Esophagus mucosa (tissue), 1 donor: ENCODE measurements at regions not wholly inside any gene's neighbourhood (a gene's known extent, or its start where the extent isn't known, plus 50 kb on each side); places are given as distances from the start of the nearest gene placed in this dataset.
A peak's percentile ranks its signal among the peaks of the same experiment; 100 is the strongest.

Source experiments
- ATAC-seq: fragments of 200-7000 bp; cut with Tn5 transposase; one replicate; pipeline ENCODE4 v1.9.1; 2020
- donor health status: DM: yes; HTN: yes; CAD: no.

DNA sequence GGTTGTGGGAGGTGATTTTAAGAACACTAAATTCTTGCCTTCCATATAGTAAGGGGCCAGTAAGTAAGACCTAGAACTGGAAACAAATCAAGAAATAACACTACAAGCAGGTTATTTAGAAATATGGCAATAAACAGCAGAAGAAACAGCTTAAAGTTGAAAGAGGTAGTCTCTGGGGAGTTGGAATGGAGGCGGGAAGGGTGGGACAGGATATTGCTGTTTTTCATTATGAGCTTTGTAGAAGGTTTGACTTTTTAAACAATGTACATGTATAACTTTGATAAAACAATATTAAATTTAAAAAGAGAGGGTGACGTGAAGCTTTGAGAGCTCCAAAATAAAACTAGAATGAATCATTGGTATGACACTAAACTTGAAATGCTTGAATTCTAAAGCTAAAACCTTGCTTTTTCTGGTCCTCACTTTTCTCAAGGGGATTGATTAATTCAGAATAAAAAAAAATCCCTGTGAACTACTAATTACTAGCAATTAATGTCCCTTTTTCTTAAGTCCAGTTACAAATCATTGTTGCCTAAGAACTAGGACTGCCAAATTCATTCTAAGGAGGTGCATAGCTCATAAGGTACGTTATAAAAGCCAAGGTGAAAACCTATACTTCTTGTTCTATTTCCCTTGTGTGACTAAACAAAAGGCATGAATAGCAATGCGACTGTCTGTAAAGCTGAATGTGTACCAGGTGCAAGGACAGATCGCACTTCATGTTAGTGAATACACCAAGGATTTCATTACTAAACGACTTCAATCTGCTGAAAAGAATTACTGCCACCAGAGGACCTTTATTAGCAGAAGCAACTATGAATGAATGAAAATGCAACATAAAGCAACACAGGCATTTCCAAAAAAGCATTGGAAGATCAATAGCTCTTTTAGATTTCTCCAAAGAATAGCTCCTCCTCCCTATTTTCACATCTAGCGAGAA, 177.5 kb downstream of the RBM43 start:
- no peak for ATAC-seq

DNA sequence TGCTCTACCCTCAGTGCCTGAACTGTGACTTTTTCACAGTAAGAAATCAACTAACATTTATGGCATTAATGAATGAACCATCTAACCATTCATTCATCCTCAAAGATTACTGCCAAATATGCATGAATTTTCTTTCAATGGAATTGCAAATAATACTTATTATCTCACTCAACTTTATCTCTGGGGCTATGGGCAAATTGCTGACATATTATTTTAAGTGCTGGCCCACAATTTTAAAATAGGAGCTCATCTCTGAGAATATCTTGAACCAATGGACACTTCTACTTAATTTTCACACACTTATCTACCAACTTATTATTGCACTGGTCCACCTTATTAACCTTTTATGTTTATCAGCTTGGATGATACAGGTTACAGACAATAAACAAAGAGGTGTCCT, 182.8 kb downstream of the RBM43 start:
- no peak for ATAC-seq

DNA sequence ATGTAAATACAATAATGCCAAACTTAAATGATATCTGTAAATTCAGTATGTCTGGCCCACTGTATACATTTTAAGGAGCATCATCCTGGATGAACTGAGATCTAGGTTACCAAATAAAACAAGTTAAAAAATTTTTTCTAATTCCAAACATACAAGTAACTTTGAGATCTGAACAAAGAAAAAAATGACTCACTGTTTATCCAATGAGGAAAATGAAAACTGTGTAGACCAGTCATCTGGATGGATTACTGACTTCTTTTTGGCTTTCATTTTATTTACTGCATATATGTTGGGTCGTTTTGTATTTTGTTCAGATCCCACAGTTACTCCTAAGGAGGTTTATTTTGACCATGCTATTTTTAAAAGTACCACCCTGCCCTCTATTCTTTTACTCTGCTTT, 189.8 kb downstream of the RBM43 start:
- no peak for ATAC-seq

DNA sequence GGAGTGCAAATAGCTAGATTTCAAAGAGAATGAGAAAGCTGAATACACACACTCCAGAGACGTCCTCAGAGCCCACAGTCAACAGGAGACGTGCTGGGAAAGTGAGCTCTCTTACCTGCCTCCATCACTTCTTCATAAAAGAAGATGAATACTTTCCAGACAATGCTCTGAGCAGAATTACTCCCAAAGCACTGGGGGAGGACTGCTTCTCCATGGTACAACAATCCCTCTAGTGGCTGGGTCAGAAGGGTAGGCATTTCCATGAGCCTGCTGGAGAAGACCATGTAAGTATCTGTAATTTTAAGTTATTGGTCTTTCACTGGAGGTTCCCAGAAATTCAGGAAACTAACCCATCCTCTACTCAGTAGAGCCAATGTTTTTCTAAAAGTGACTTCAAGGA, 190.3 kb downstream of the RBM43 start:
- no peak for ATAC-seq

DNA sequence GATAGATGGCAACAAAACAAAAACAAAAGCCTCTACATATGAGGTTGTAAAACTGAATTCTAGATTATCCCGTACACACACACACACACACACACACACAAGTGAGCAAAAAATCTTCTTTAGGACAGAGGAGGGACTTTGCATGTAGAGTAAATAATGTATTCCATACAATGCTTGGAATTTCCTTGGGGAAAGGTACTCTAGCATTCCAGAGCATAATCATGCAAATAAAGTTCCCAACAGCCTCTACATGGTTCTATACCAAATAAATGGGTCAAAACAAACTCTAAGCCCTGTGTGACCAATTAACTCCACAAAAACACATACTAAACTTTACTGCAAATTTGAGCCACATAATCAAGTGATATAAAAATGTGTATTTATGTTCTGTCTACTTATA, 191.4 kb downstream of the RBM43 start:
- no peak for ATAC-seq

DNA sequence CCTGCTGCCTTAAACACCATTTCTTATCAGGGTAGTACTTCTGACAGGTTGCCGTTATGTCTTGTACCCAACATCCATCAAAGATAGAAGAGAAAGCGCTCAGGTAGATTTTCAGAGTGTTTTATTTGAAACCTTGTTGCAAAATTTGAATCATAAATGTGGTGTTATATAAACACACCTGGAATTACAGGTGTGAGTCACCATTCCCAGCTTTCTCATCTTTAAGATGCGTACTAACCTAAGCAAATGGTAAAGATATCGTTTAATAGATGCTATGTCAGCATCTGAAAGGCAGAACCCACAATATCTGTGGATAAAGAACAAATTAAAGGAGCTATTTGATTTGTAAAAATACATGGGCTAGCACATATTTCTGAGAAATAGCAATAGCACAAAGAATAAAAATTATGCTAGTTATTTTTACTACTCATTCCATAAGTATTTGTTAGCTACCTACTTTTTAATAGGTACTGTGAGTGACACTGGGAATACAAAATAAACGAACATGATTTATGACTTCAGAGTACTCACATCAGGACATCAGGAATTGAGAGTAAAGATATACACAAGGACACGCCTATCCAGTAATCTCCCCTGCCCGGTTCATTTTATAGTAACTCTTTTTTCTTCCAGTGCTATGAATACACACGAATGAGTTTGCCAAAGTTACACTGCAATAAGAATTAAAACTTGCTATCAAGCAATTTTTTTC, 193.8 kb downstream of the RBM43 start:
- ATAC-seq = no peak

DNA sequence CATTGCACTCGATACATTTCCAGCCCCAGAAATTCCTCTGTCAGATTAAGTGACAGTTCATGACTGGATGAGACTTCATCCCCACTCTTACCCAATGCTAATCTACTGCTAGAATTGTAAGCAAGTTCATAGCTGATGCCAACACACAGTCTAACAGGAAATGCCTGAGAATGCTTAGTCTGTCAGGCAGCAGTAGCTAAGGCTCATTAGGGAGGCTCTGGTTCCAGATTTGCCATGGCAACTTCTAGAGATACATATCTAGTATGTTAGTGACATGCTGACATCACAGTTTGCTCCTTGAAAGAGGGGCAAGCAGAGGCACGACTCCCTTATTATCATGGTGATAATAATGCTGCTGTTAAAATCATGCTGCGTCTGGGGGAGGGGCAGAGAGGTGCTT, 198.4 kb downstream of the RBM43 start:
- ATAC-seq = peak; percentile 48

DNA sequence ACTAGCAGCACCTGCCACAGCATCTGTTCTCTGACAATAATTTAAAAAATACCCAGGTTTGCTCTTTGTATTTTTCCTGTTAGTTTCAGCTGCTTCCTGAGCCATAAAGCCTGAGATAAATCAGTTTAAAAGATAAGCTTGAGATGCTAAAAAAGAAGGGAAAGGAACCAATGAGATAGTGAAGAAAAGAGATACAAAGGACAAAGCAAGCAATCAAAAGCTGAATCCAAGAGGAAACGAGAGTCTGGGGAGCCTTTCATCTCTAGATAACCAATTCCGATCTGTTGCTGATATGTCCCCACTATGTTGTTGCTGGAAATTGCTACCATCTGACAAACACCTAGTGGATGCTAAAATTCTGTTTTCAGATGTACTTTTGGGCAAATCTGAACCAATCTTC, 201.4 kb downstream of the RBM43 start:
- ATAC-seq = no peak

DNA sequence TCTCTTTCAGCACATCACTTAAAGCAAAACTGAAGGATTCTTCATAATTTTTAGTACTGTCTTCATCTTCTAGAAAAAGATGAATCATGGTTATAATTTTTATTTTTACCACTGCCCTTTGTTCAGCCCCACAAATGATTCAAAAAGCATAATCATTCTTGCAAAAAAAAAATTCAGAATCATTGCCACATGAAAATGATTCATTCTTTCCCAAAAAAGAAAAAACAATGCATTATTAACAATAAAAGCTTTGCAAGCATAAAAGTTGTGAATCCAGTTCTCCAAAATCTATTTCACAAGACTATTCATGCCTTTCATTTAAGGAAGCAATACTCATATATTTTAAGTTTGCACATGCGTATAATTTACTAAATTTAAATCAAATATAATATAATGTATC, 204.8 kb downstream of the RBM43 start:
- peak; percentile 44 for ATAC-seq

DNA sequence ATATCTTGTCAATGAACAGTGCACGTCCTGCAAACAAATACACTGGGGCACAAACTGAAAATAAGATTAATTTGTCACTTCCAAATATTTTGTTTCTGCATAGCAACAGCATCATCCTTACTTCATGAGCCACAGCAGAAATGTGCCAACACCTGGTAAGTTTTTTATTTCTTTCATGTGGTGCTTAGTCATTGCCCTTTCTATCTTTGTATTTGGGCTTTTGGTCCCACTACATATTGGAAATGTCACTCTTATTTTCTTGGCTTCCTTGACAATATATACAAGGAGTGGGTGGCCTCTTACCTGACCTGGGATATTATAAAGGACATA, 208.0 kb downstream of the RBM43 start:
- no peak for ATAC-seq

DNA sequence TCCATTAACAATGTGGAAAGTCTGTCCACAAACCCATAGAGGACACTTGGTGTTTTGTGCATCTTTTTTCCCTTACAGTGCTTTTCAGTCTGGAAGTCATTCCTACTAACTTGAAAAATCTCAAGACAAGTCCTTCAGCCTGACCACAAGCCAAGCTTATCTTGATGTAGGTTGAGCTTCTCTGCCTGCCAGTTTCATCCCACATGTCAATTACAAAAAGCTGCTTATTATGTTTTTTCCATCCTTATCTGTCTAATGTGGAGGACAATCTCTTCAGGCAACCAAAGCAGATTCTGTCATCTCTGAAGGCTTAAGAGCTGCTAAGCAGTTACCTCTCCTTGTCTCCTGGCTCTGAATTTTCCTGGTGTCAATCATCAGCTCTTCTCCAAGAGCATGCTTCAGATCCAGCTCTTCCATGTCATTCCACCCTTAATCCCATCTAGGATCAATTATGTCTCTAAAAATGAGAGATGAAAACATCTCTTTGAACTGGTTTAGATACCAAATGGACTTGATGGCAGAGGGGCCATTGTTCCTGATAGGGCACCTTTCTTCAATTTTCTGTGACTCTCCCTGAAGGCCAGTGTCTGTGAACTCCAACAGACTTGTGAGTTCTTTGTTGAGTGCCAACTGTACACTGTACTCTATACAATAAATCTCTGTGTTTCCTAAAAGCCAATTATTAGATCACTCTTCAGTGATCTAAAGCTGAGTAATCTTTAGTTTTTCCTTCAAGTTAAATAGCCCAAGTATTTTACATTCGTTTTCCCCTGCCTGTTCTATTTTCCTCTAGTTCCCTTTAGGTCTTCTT, 208.6 kb downstream of the RBM43 start:
- ATAC-seq = no peak

DNA sequence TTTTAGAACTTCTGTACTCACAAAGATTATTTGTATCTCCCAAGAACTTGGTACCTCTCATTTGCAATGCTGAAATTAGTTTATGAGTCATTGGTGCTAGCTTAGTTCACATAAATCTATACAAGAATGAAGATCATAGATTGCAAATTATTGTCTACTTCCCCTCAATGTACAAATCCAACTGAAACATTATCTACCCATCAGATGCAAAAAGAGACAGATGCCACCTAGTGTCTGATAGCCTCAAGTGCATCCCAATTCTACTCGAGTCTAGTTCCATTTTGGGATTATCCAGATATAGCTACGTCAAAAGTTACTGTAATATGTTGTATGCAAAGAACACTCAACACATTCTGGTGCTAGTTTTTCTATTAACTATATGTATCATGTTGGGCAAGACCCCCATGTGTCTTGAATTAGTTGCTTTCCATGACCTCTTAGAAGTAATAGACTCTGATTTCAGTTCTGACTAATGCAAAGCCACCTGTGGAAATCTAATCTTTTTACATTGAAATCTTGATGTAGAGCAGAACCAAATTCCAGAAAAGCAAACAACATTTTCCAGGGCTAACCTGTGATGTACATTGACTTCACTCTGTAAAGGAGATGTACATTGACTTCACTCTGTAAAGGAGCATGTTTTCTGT, 210.0 kb downstream of the RBM43 start:
- peak; percentile 65 for ATAC-seq

DNA sequence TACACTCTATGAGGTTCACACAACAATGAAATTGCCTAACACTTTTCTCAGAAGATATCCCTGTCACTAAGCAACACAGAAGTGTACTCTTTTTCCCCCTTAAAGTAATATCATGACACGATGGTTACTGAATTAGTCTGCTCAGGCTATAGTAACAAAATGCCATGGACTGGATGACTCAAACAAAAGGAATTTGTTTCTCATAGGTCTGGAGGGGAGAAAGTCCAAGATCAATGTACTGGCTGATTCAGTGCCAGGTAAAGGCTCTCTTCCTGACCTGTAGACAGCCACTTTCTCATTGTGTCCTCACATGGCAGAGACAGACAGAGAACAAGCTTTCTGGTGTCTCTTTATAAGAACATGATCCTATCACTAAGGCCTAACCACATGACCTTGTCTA, 211.9 kb downstream of the RBM43 start:
- peak; percentile 14 for ATAC-seq

DNA sequence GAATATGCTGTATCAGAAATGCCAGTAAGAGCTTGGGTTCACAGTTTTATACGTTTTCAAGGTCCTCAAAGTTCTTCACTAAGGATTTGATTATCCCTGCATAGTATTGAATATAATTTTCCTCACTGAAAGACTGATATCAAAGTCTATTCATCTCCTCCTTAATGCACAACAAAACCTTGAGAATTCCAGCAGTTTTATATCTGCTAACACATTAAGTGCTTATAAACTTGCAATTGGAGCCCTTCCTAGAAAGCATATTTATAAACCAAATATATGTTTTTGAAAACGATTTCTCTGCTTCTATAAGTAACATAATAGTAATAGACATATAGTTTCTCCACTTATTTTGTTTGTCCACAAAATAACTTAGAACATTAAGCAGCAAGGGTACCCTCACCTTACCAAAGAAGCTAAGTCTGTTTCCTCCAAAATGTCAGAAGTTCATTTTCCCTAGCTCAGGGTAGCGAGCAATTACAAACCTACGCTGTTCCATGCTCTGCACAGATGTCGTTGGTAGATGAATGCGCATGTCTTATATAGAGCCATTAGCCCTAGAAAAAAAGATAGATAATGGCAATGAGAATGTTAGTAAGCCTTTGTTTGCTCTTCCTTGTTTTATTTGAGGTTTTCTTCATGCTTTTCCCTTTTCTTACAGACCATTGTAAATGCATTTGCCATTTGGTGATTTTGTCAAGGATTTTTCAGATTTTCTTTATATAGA, 213.2 kb downstream of the RBM43 start:
- no peak for ATAC-seq

DNA sequence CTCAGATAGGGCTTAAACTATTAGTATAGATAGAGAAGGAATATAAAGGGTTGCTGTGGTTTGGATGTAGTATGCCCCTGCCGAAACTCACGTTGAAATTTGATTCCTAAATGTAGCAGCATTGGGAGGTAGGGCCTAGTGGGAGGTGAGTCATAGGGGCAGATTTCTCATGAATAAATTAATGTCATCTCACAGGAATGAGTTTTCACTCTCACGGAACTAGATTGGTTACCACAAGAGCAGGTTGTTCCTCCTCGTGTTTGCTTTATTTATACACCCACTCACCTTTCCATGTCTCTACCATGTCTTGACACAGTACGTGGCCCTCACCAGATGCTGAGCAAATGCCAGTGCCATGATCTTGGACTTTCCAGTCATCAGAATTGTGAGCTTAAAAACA, 218.2 kb downstream of the RBM43 start:
- ATAC-seq = peak; percentile 98

DNA sequence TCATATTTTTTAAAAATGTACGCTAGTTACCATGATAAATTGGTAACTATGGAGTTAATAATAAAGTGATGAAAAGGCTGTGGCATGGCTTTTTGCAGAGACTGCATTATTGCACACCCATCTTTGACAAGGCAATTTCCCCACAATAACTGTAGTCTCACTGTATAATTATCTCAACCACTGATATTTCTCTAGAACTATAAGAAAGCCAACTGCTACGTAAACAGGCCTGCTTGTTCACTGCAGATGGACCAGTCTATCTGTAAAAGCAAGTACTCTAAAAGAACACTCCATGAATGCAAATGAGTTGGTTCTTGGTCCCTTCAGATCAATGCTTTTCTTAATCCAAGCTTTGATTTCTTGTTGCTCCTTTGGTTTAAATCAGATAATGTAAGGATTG, 218.7 kb downstream of the RBM43 start:
- ATAC-seq = no peak

DNA sequence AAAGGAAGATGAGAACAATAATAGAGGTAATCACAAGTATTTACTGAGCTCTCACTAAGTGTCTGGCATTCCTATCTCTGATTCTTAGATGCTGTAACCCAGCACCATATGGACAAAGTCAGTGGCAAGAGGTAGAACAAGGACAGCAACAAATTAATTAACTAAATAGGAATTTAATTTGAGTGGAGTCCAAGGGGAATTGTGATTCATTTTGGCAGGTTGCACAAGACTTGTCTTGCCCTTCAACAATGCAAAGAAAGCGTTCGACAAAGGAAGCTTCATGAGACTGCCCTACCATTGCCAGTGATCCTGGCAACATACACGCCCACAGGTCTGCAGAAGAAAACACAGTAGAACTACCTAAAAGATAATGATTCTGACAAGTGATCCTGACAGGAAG, 221.6 kb downstream of the RBM43 start:
- peak; percentile 66 for ATAC-seq

DNA sequence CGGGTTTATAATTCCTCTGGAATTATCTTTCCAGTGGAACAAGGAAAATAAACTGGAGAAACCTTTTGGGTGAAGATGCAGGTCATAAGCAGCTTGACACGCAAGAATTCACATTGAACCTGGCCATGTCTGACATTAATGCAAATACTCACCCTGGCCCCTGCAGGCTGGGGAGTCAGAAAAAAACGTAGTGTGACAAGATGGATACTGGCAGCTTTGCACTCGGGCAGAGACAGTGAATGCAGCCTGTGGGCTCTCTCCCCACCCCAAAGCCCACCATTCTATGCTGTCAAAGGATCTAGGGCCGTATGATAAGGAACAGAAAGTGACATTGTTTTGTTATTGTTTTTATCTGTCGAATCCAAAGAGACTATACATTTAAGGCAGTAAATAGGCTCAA, 223.1 kb downstream of the RBM43 start:
- ATAC-seq = no peak

DNA sequence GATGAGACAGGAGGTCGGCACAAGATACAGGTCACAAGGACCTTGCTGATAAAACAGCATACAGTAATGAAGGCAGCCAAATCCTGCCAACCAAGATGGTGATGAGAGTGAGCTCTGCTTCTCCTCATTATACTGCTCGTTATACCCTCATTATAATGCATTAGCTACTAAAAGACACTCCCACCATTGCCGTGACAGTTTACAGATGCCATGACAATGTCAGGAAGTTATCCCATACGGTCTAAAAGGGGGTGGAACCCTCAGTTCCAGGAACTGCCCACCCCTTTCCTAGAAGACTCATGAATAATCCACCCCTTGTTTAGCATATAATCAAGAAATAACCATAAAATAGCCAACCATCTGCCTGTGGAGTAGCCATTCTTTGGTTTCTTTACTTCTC, 224.2 kb downstream of the RBM43 start:
- ATAC-seq = no peak

DNA sequence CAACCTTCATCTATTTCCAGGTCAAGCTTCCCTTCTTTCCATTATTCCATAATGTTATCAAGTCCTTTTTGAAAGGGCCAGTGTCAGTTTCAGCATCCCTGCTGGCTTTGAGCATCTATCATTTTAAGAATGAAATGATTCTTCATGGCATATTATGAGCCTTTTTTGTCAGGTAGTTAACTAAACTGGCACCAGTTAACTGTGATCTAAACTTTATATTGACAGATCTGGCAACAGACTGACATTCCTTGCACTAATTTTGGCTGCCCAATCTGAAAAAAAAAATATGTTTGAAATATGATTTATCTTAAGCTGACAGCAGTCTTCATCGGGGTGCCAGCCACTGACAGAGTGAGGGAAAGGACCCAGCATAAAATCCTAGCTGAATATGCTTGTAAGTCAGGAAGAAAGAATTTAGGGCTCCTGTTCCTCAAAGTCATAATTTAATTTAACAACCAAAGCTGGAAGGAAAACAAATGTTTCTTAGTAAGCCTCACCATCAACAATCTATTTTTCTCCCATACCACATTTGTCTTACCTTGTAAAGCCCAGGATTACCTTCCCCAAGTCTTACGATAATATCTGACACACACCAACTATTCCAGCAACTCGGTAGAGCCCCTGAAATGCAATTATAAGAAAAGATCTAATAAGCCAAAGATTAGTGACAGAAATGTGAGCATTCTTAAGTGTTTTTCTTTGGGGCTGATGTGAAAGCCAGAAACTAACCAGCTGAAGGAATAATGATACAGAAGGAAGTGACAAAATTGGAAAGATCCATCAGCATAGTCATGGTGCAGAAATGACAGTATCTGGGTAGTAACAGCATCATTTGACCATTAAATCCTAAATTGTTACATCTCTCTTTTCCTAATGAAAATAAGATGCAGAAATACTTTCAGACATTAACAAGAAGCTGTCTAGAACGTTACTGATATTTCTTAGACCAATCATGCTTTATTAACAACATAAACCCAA, 228.1 kb downstream of the RBM43 start:
- no peak for ATAC-seq

DNA sequence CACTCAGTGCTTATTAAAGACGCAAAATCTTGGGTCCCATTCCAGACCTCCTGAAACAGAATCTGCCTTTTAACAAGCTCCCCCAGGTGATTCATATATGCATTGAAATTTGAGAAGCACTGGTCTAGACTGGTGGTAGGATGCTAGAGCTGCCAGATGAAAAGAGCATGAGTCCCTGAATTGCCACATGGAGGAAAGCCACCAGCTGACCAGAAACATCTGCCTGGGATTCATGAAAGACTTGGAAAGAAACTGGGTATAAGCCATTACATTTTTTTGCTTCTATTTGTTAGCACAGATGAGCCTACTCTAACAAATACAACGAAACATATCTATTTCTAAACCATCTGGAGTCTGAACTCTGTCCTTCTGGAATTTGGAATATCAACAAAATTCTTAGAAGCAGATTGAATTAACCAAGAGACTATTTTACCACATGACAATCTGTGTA, 228.9 kb downstream of the RBM43 start:
- ATAC-seq = no peak
